SK-N-MC (cell line): ENCODE measurements at regions not wholly inside any gene's neighbourhood (a gene's known extent, or its start where the extent isn't known, plus 50 kb on each side); places are given as distances from the start of the nearest gene placed in this dataset.

ENCODE experiments used
- EZH2 ChIP-seq: fragments of 200-600 bp; sonication (generic); IDR thresholded peaks from one replicate; pipeline ENCODE4 v1.6.1; 2017; ENCODE audit warnings: antibody characterized with exemption
- POLR2AphosphoS5 ChIP-seq: IDR thresholded peaks from 2 replicates; pipeline ENCODE4 v1.6.1; 2012; ENCODE audit warnings: mild to moderate bottlenecking, low read depth, low read length, borderline replicate concordance

- no peak for TF ChIP-seq POLR2AphosphoS5
- no peak for TF ChIP-seq EZH2
Measured at GRCh38 chr1:75671708-75672107, 52.8 kb upstream of the ACADM start.
